ENCODE measurements at regions not wholly inside any gene's neighbourhood (a gene's known extent, or its start where the extent isn't known, plus 50 kb on each side); places are given as distances from the start of the nearest gene placed in this dataset.

- Histone ChIP-seq H3K36me3 (ENCODE audit: insufficient read depth, low read length) (no peaks in the 10 kb centered on the region), H3K27me3 (ENCODE audit: insufficient read depth, low read depth, low read length) (no peaks in the 10 kb centered on the region), H4K20me1 (ENCODE audit: insufficient read depth) (no peaks in the 10 kb centered on the region), H3K4me3 (ENCODE audit: low read length) (no peak overlapping the region), H3K79me2 (replicated peaks; ENCODE audit: insufficient read depth, low read length) (no peaks in the 10 kb centered on the region), H3K9me3 (ENCODE audit: low read length) (no peaks in the 10 kb centered on the region), H3K27ac (ENCODE audit: low read length) (no peak overlapping the region), H2AFZ (ENCODE audit: low read depth, low read length) (no peak overlapping the region), H3F3A (ENCODE audit: insufficient read depth, low read length, poor library complexity, severe bottlenecking) (no peaks in the 10 kb centered on the region), H3K9me2 (ENCODE audit: insufficient read depth, low read length) (no peaks in the 10 kb centered on the region), H3K9ac (ENCODE audit: low read length) (no peak overlapping the region), H3K4me2 (ENCODE audit: low read length) (no peak overlapping the region)
- TF ChIP-seq CTCF (IDR thresholded peaks at IDR 0.05; ENCODE audit: poor library complexity, severe bottlenecking) (no peak), SMC3 (conservative IDR thresholded peaks at IDR 0.05; ENCODE audit: poor library complexity) (no peak), TAF1 (IDR thresholded peaks at IDR 0.05; ENCODE audit: low read depth) (no peak), EP300 (conservative IDR thresholded peaks at IDR 0.05; ENCODE audit: poor library complexity, severe bottlenecking) (no peak), EZH2 (IDR thresholded peaks at IDR 0.05; ENCODE audit: borderline replicate concordance, insufficient read depth, low read length, poor library complexity, severe bottlenecking) (no peak), REST (IDR thresholded peaks at IDR 0.05; ENCODE audit: borderline replicate concordance) (no peak), POLR2AphosphoS5 (IDR thresholded peaks at IDR 0.05) (no peak), RAD21 (conservative IDR thresholded peaks at IDR 0.05) (no peak), MXI1 (conservative IDR thresholded peaks at IDR 0.05; ENCODE audit: poor library complexity, severe bottlenecking) (no peak)
Measured at GRCh38 chr2:219769090-219769910, 141.9 kb downstream of the SLC4A3 start.

GRCh38 chr2:219772103-219772635, 144.7 kb downstream of the SLC4A3 start:
- H3K27ac ChIP-seq (ENCODE audit: low read length), result peak overlapping the region; percentile 49
- TF ChIP-seq CTCF (IDR thresholded peaks at IDR 0.05; ENCODE audit: poor library complexity, severe bottlenecking), result peak; percentile 10
- peak; percentile 29 for TF ChIP-seq POLR2AphosphoS5 (IDR thresholded peaks at IDR 0.05)
- no peak for TF ChIP-seq MXI1 (conservative IDR thresholded peaks at IDR 0.05; ENCODE audit: poor library complexity, severe bottlenecking)

More at GRCh38 chr2:219772103-219772635, 144.7 kb downstream of the SLC4A3 start:
- Histone ChIP-seq H2AFZ (ENCODE audit: low read depth, low read length) (no peak overlapping the region), H3K4me2 (ENCODE audit: low read length) (no peak overlapping the region), H3K9me3 (ENCODE audit: low read length) (no peaks in the 10 kb centered on the region), H3K9me2 (ENCODE audit: insufficient read depth, low read length) (no peaks in the 10 kb centered on the region), H3K4me3 (ENCODE audit: low read length) (peak overlapping the region; percentile 6), H3K9ac (ENCODE audit: low read length) (no peak overlapping the region), H3K79me2 (replicated peaks; ENCODE audit: insufficient read depth, low read length) (no peaks in the 10 kb centered on the region), H3F3A (ENCODE audit: insufficient read depth, low read length, poor library complexity, severe bottlenecking) (no peaks in the 10 kb centered on the region), H4K20me1 (ENCODE audit: insufficient read depth) (no peaks in the 10 kb centered on the region), H3K36me3 (ENCODE audit: insufficient read depth, low read length) (no peaks in the 10 kb centered on the region), H3K27me3 (ENCODE audit: insufficient read depth, low read depth, low read length) (no peaks in the 10 kb centered on the region)
